ENCODE measurements at regions not wholly inside any gene's neighbourhood (a gene's known extent, or its start where the extent isn't known, plus 50 kb on each side); places are given as distances from the start of the nearest gene placed in this dataset.

DNA sequence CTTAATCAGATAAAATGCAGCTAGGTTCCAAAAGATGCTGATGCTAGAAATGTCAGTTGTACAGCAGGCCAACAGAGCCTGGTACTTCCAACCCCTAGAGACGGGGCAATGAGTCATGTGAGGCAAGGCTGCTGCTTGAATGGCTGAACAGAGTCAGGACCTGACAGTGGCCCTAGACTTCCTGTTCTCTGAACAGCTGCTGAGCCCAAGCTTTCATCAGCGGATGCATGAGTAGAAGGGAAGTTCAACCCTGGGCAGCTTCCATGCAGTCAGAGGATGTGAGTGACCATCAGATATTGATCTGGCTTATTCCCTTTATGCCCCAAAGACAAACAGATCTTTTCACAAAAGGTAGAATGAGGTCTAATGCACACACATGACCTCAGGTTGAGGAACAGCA is 282.9 kb upstream of the COL8A1 start:
- Histone ChIP-seq H3K27me3 (no peaks in the 10 kb centered on the region), H3K27ac (no peak overlapping the region), H3K4me1 (no peaks in the 10 kb centered on the region), H3K36me3 (no peaks in the 10 kb centered on the region), H3K4me3 (no peak overlapping the region), H3K9me3 (no peaks in the 10 kb centered on the region)
- no peak for DNase-seq
- intact Hi-C loops (cut with DNase I; ENCODE audit: low total_unique reads) = no loop called here
- TF ChIP-seq, protein P1, sequence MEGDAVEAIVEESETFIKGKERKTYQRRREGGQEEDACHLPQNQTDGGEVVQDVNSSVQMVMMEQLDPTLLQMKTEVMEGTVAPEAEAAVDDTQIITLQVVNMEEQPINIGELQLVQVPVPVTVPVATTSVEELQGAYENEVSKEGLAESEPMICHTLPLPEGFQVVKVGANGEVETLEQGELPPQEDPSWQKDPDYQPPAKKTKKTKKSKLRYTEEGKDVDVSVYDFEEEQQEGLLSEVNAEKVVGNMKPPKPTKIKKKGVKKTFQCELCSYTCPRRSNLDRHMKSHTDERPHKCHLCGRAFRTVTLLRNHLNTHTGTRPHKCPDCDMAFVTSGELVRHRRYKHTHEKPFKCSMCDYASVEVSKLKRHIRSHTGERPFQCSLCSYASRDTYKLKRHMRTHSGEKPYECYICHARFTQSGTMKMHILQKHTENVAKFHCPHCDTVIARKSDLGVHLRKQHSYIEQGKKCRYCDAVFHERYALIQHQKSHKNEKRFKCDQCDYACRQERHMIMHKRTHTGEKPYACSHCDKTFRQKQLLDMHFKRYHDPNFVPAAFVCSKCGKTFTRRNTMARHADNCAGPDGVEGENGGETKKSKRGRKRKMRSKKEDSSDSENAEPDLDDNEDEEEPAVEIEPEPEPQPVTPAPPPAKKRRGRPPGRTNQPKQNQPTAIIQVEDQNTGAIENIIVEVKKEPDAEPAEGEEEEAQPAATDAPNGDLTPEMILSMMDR (IDR thresholded peaks at IDR 0.05) = no peak
- no peak for TF ChIP-seq POLR2A (IDR thresholded peaks at IDR 0.05)

DNA sequence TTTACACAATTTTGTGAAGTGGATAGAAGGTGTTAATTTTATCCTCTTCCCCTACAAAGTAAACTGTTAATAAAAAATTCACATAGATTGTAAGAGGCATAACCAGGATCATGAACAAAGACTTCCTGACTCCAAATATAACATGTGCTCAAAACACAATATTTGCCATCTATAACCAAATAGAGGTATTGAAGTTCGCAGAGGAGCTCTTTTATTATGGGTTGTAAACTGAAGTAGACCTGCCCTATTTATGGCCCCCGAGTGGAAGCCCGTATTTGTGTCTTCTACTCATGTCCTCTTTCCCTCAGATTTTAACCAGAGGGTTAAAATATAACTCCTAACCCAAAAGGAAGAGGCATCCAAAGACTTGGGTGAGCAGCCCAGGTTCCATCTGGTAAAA is 285.6 kb upstream of the COL8A1 start:
- no peaks in the 10 kb centered on the region for H3K36me3 ChIP-seq
- no peak overlapping the region for H3K4me3 ChIP-seq
- H3K27ac ChIP-seq = no peak overlapping the region
- no peak for DNase-seq
- TF ChIP-seq, protein P1 (IDR thresholded peaks at IDR 0.05) = no peak
- no peak for TF ChIP-seq POLR2A (IDR thresholded peaks at IDR 0.05)
- no peaks in the 10 kb centered on the region for H3K4me1 ChIP-seq
- intact Hi-C loops (cut with DNase I; ENCODE audit: low total_unique reads) = no loop called here
- H3K9me3 ChIP-seq = no peaks in the 10 kb centered on the region
- no peaks in the 10 kb centered on the region for H3K27me3 ChIP-seq

DNA sequence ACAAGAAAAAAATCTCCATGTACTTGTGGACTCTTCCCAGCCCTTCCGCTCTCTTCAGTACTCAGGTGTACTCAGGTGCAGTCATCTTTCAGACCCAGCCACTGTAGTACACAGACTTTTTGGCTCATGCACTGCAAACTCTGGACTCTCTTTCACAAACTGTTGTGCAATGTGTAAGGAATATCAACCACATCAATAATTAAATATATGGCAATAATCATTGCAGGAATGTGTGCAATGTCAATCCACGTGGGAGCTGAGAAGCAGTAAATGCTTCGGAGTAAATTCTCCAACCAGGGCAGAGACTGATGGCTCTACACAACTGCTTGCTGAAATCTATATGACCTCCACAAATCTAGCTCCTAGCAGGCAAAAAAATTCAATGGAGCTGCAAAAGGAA is 287.3 kb upstream of the COL8A1 start:
- TF ChIP-seq, protein P1 (IDR thresholded peaks at IDR 0.05) = no peak
- no peak for TF ChIP-seq POLR2A (IDR thresholded peaks at IDR 0.05)
- no peak overlapping the region for H3K4me3 ChIP-seq
- no peaks in the 10 kb centered on the region for H3K4me1 ChIP-seq
- no peaks in the 10 kb centered on the region for H3K27me3 ChIP-seq
- intact Hi-C loops (cut with DNase I; ENCODE audit: low total_unique reads) = no loop called here
- no peak for DNase-seq
- H3K9me3 ChIP-seq = no peaks in the 10 kb centered on the region
- no peak overlapping the region for H3K27ac ChIP-seq
- H3K36me3 ChIP-seq = no peaks in the 10 kb centered on the region

DNA sequence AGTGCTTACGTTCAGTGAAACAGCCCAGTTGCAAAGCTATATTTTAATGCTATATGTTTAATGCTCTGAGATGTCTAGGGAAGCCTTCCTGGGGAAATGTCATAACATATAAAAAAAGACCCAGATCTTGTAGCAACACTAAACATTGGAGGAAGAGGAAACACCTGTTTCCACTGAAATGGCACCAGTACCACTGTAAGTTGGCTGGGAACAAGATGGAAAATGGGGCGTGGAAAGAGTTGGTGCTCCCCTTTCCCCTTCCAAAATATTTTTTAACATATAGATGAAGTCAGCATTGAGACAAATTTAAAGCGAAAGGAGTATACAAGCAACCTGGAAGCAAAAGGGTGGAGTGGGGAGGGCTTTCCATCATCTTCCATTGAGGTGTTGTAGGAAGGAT is 289.9 kb upstream of the COL8A1 start:
- Histone ChIP-seq H3K36me3 (no peaks in the 10 kb centered on the region), H3K4me3 (no peak overlapping the region), H3K9me3 (no peaks in the 10 kb centered on the region), H3K27ac (no peak overlapping the region), H3K4me1 (no peaks in the 10 kb centered on the region), H3K27me3 (no peaks in the 10 kb centered on the region)
- no peak for TF ChIP-seq POLR2A (IDR thresholded peaks at IDR 0.05)
- TF ChIP-seq, protein P1 (IDR thresholded peaks at IDR 0.05) = no peak
- no peak for DNase-seq
- intact Hi-C loops (cut with DNase I; ENCODE audit: low total_unique reads) = no loop called here

DNA sequence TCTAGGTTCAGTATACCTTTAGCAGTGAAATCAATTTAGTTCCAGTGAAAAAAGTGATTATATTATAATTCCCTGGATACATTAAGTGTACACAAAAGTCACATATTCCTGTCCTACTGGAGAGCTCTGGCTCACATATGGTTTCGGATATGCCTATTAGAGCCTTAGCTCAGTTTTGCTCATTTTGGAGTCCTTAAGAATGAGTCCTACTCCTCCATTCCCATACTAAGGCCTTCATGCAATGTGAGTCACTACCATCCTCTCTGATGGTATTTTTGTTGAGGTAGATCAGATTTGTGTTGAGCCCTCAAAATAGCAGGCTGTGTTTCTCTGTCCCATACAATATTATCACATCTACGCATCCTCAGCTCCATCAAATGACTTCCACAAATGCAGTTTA is 294.2 kb upstream of the COL8A1 start:
- no peaks in the 10 kb centered on the region for H3K9me3 ChIP-seq
- DNase-seq = no peak
- no peak overlapping the region for H3K4me3 ChIP-seq
- H3K36me3 ChIP-seq = no peaks in the 10 kb centered on the region
- intact Hi-C loops (cut with DNase I; ENCODE audit: low total_unique reads) = no loop called here
- no peak overlapping the region for H3K27ac ChIP-seq
- TF ChIP-seq, protein P1 (IDR thresholded peaks at IDR 0.05) = no peak
- no peak for TF ChIP-seq POLR2A (IDR thresholded peaks at IDR 0.05)
- no peaks in the 10 kb centered on the region for H3K4me1 ChIP-seq
- no peaks in the 10 kb centered on the region for H3K27me3 ChIP-seq

All from uterus (tissue), 3 donors.